IMR-90 (cell line): ENCODE measurements at regions not wholly inside any gene's neighbourhood (a gene's known extent, or its start where the extent isn't known, plus 50 kb on each side); places are given as distances from the start of the nearest gene placed in this dataset.

Experiments
- CEBPB ChIP-seq: IDR thresholded peaks from 2 replicates; pipeline ENCODE4 v1.6.1; 2012; ENCODE audit warnings: low read depth, low read length, improper control_type of control experiment
- CHD1 ChIP-seq: IDR thresholded peaks from 2 replicates; pipeline ENCODE4 v1.6.1; 2012; ENCODE audit warnings: low read depth, low read length, improper control_type of control experiment
- CTCF ChIP-seq: conservative IDR thresholded peaks from 2 replicates; pipeline ENCODE4 v1.5.1; 2012; ENCODE audit warnings: mild to moderate bottlenecking, low read depth, low read length, improper control_type of control experiment
- ELK1 ChIP-seq: fragments of 150-350 bp; IDR thresholded peaks from 2 replicates; pipeline ENCODE4 v1.6.1; 2016; ENCODE audit warnings: low read depth, mild to moderate bottlenecking, low read length, moderate library complexity, borderline replicate concordance
- FOS ChIP-seq: fragments of 150-350 bp; IDR thresholded peaks from 2 replicates; pipeline ENCODE4 v1.6.1; 2016; ENCODE audit warnings: low read depth, low read length
- MAZ ChIP-seq: IDR thresholded peaks from 2 replicates; pipeline ENCODE4 v1.6.1; 2012; ENCODE audit warnings: low read depth, mild to moderate bottlenecking, low read length, improper control_type of control experiment, moderate library complexity, borderline replicate concordance
- MXI1 ChIP-seq: IDR thresholded peaks from 2 replicates; pipeline ENCODE4 v1.6.1; 2012; ENCODE audit warnings: low read depth, mild to moderate bottlenecking, low read length, moderate library complexity, borderline replicate concordance
- POLR2A ChIP-seq: IDR thresholded peaks from 2 replicates; pipeline ENCODE4 v1.6.1; 2012; ENCODE audit warnings: mild to moderate bottlenecking, low read depth, low read length
- RAD21 ChIP-seq: IDR thresholded peaks from 2 replicates; pipeline ENCODE4 v1.6.1; 2012; ENCODE audit warnings: low read length, improper control_type of control experiment
- RCOR1 ChIP-seq: IDR thresholded peaks from 2 replicates; pipeline ENCODE4 v1.6.1; 2012; ENCODE audit warnings: mild to moderate bottlenecking, low read length, improper control_type of control experiment; ENCODE audit not compliant: insufficient replicate concordance
- SMC3 ChIP-seq: fragments of 150-350 bp; IDR thresholded peaks from 2 replicates; pipeline ENCODE4 v1.6.1; 2016; ENCODE audit warnings: low read depth, mild to moderate bottlenecking, antibody characterized with exemption, low read length, moderate library complexity

DNA sequence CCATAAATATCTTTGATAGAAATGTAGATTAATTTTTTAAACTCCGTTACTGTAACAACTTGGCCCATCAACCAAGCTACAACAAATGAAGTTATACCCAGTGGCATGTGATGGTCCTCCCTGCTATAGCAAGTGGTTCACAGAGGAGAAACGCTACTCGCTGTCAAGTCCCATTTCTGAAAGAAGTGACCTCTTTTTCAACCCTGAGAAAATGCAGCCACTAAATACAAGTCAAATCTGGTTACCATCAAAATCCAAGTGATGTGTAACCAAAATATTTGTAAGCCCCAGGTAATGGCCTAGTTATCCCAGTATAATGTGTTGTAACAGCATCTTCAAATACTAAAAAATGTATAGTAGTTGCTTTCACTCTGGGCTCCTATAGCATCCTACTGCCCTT lies 151.8 kb downstream of the MIS18A start:
- no peak for TF ChIP-seq RAD21
- TF ChIP-seq POLR2A = no peak
- TF ChIP-seq CTCF = no peak
- TF ChIP-seq MXI1 = no peak
- TF ChIP-seq CEBPB = no peak
- no peak for TF ChIP-seq SMC3
- TF ChIP-seq RCOR1 = no peak
- no peak for TF ChIP-seq ELK1
- no peak for TF ChIP-seq CHD1
- no peak for TF ChIP-seq MAZ
- TF ChIP-seq FOS = no peak
